ENCODE measurements at regions not wholly inside any gene's neighbourhood (a gene's known extent, or its start where the extent isn't known, plus 50 kb on each side); places are given as distances from the start of the nearest gene placed in this dataset.

- Histone ChIP-seq H4K20me1 (ENCODE audit: insufficient read depth, low read length) (no peaks in the 10 kb centered on the region), H3K36me3 (ENCODE audit: insufficient read depth, low read length) (no peaks in the 10 kb centered on the region), H3K27me3 (ENCODE audit: insufficient read depth, low read length) (no peaks in the 10 kb centered on the region), H3K79me2 (ENCODE audit: insufficient read depth, low read length) (no peaks in the 10 kb centered on the region), H2AFZ (ENCODE audit: low read length) (no peak overlapping the region), H3K27ac (ENCODE audit: low read depth, low read length, poor library complexity, severe bottlenecking) (no peak overlapping the region), H3F3A (ENCODE audit: insufficient read depth, low read length) (no peaks in the 10 kb centered on the region), H3K4me2 (ENCODE audit: low read length) (no peak overlapping the region), H3K9ac (ENCODE audit: low read length) (no peak overlapping the region), H3K4me3 (ENCODE audit: low read depth, low read length, poor library complexity, severe bottlenecking) (no peak overlapping the region), H3K9me3 (ENCODE audit: low read length) (no peaks in the 10 kb centered on the region; the same call in 1 of the 2 replicates), H3K4me1 (ENCODE audit: insufficient read depth, low read length, severe bottlenecking) (no peaks in the 10 kb centered on the region), H3K9me2 (ENCODE audit: low read depth, low read length) (no peaks in the 10 kb centered on the region)
- TF ChIP-seq EZH2 (IDR thresholded peaks at IDR 0.05; ENCODE audit: borderline replicate concordance, low read length) (no peak), CTCF (IDR thresholded peaks at IDR 0.05; ENCODE audit: low read length) (no peak)
These were observed 1407.7 kb upstream of the SLC10A2 start for GRCh38 chr13:104473936-104474335.

- Histone ChIP-seq H4K20me1 (ENCODE audit: insufficient read depth, low read length) (no peaks in the 10 kb centered on the region), H3K27me3 (ENCODE audit: insufficient read depth, low read length) (no peaks in the 10 kb centered on the region), H3K4me1 (ENCODE audit: insufficient read depth, low read length, severe bottlenecking) (no peaks in the 10 kb centered on the region), H3K9me3 (ENCODE audit: low read length) (no peaks in the 10 kb centered on the region), H3K9me2 (ENCODE audit: low read depth, low read length) (no peaks in the 10 kb centered on the region), H3K4me2 (ENCODE audit: low read length) (no peak overlapping the region), H3F3A (ENCODE audit: insufficient read depth, low read length) (no peaks in the 10 kb centered on the region), H3K4me3 (ENCODE audit: low read depth, low read length, poor library complexity, severe bottlenecking) (no peak overlapping the region), H2AFZ (ENCODE audit: low read length) (no peak overlapping the region), H3K79me2 (ENCODE audit: insufficient read depth, low read length) (no peaks in the 10 kb centered on the region), H3K36me3 (ENCODE audit: insufficient read depth, low read length) (no peaks in the 10 kb centered on the region), H3K9ac (ENCODE audit: low read length) (no peak overlapping the region), H3K27ac (ENCODE audit: low read depth, low read length, poor library complexity, severe bottlenecking) (no peak overlapping the region)
- TF ChIP-seq EZH2 (IDR thresholded peaks at IDR 0.05; ENCODE audit: borderline replicate concordance, low read length) (no peak), CTCF (IDR thresholded peaks at IDR 0.05; ENCODE audit: low read length) (no peak)
These were observed 1399.8 kb upstream of the SLC10A2 start for GRCh38 chr13:104466016-104466415.

GRCh38 chr13:104461049-104461448 is 1394.8 kb upstream of the SLC10A2 start:
- Histone ChIP-seq H3K4me1 (ENCODE audit: insufficient read depth, low read length, severe bottlenecking) (no peaks in the 10 kb centered on the region), H3K9me3 (ENCODE audit: low read length) (no peaks in the 10 kb centered on the region), H3K9me2 (ENCODE audit: low read depth, low read length) (no peaks in the 10 kb centered on the region), H4K20me1 (ENCODE audit: insufficient read depth, low read length) (no peaks in the 10 kb centered on the region), H3K27ac (ENCODE audit: low read depth, low read length, poor library complexity, severe bottlenecking) (no peak overlapping the region), H3F3A (ENCODE audit: insufficient read depth, low read length) (no peaks in the 10 kb centered on the region), H3K79me2 (ENCODE audit: insufficient read depth, low read length) (no peaks in the 10 kb centered on the region), H3K4me3 (ENCODE audit: low read depth, low read length, poor library complexity, severe bottlenecking) (no peak overlapping the region), H2AFZ (ENCODE audit: low read length) (no peak overlapping the region), H3K36me3 (ENCODE audit: insufficient read depth, low read length) (no peaks in the 10 kb centered on the region), H3K4me2 (ENCODE audit: low read length) (no peak overlapping the region), H3K9ac (ENCODE audit: low read length) (no peak overlapping the region), H3K27me3 (ENCODE audit: insufficient read depth, low read length) (no peaks in the 10 kb centered on the region)
- TF ChIP-seq CTCF (IDR thresholded peaks at IDR 0.05; ENCODE audit: low read length) (no peak), EZH2 (IDR thresholded peaks at IDR 0.05; ENCODE audit: borderline replicate concordance, low read length) (no peak)
